Astrocyte (in vitro differentiated cells and primary cell): ENCODE measurements at regions not wholly inside any gene's neighbourhood (a gene's known extent, or its start where the extent isn't known, plus 50 kb on each side); places are given as distances from the start of the nearest gene placed in this dataset.

Source experiments
- EZH2 ChIP-seq: IDR thresholded peaks from 2 replicates; pipeline ENCODE4 v1.6.1; 2012; ENCODE audit warnings: mild to moderate bottlenecking, low read length, inconsistent platforms; ENCODE audit not compliant: insufficient read depth
- TF ChIP-seq, protein P1 (sequence below): IDR thresholded peaks from 2 replicates; pipeline ENCODE4 v1.5.1; 2011; ENCODE audit warnings: low read depth, mild to moderate bottlenecking, inconsistent platforms, low read length, moderate library complexity; ENCODE audit not compliant: insufficient read depth

DNA sequence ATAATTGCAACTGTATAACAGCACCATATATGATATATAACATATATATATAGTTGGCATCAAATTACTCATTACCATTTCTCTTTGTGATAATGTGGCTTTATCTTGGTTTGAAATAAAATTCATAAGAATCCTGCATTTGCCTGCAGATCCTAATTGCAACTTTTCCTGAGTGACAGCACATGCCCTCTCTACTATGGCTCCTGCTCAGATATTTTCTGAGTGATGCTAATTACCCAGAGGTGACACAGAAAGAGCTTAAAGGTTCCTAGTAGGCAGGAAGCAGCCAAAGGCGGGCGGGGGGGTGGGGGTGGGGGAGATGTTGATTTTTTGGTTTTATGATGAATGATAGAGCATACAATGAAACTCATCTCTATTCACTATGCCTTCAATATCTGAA, 370.6 kb downstream of the MFSD1 start:
- TF ChIP-seq, protein P1, sequence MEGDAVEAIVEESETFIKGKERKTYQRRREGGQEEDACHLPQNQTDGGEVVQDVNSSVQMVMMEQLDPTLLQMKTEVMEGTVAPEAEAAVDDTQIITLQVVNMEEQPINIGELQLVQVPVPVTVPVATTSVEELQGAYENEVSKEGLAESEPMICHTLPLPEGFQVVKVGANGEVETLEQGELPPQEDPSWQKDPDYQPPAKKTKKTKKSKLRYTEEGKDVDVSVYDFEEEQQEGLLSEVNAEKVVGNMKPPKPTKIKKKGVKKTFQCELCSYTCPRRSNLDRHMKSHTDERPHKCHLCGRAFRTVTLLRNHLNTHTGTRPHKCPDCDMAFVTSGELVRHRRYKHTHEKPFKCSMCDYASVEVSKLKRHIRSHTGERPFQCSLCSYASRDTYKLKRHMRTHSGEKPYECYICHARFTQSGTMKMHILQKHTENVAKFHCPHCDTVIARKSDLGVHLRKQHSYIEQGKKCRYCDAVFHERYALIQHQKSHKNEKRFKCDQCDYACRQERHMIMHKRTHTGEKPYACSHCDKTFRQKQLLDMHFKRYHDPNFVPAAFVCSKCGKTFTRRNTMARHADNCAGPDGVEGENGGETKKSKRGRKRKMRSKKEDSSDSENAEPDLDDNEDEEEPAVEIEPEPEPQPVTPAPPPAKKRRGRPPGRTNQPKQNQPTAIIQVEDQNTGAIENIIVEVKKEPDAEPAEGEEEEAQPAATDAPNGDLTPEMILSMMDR, result no peak
- no peak for TF ChIP-seq EZH2
